OCI-LY3 (cell line): ENCODE measurements at regions not wholly inside any gene's neighbourhood (a gene's known extent, or its start where the extent isn't known, plus 50 kb on each side); places are given as distances from the start of the nearest gene placed in this dataset.

ENCODE experiments used
- EZH2phosphoT487 ChIP-seq: fragments of 200-600 bp; shearing (Covaris generic); IDR thresholded peaks from 2 replicates; pipeline ENCODE4 v1.6.1; 2018; ENCODE audit warnings: antibody characterized with exemption, mixed run types, low read depth
- TF ChIP-seq, protein P1 (sequence below): fragments of 200-600, 300-600 bp; sonication (generic); IDR thresholded peaks from 2 replicates; pipeline ENCODE4 v1.5.1; 2014; ENCODE audit warnings: antibody characterized with exemption, low read length, low read depth

DNA sequence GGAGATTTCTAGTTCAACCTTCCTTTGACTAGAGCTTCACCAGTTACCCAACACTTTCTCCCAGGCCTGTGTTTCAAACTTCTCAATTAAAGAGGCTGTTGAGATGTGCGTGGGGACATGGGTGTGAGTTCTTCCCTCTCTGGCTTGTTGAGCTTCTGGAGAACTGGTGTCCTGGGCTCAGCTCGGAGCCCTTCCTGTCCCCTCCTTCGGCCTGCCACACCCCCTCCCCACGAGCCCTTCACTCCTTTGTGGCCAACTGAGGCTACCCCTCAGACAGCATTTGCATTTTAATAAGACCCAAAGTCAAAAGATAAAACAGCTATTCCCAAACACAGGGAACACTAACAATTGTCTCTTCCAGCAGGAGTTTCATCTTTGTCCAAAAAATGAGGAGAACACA, 123.3 kb upstream of the MLN start:
- TF ChIP-seq, protein P1, sequence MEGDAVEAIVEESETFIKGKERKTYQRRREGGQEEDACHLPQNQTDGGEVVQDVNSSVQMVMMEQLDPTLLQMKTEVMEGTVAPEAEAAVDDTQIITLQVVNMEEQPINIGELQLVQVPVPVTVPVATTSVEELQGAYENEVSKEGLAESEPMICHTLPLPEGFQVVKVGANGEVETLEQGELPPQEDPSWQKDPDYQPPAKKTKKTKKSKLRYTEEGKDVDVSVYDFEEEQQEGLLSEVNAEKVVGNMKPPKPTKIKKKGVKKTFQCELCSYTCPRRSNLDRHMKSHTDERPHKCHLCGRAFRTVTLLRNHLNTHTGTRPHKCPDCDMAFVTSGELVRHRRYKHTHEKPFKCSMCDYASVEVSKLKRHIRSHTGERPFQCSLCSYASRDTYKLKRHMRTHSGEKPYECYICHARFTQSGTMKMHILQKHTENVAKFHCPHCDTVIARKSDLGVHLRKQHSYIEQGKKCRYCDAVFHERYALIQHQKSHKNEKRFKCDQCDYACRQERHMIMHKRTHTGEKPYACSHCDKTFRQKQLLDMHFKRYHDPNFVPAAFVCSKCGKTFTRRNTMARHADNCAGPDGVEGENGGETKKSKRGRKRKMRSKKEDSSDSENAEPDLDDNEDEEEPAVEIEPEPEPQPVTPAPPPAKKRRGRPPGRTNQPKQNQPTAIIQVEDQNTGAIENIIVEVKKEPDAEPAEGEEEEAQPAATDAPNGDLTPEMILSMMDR = no peak
- TF ChIP-seq EZH2phosphoT487 = no peak
